ENCODE measurements at regions not wholly inside any gene's neighbourhood (a gene's known extent, or its start where the extent isn't known, plus 50 kb on each side); places are given as distances from the start of the nearest gene placed in this dataset.

DNA sequence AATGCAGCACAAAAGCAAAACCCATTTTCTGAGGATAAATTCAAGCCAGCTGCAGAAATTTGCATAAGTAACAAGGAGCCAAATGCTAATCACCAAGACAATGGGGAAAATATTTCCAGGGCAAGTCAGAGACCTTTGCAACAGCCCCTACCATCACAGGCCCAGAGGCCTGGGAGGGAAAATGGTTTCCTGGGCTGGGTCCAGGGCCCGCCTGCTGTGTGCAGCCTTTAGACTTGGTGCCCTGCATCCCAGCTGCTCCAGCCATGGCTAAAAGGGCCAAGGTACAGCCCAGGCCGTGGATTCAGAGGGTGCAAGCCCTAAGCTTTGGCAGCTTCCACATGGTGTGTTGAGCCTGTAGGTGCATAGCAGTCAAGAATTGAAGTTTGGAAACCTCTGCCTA, 309.5 kb upstream of the SGCG start:
- H3K27me3 ChIP-seq (ENCODE audit: low read length): no peaks in the 10 kb centered on the region
- no TSS peak for BruUV-seq (replicated peaks)

GRCh38 chr13:22874839-22875238, 305.9 kb upstream of the SGCG start:
- Histone ChIP-seq H3K9ac (ENCODE audit: low read length) (no peak overlapping the region), H3K4me3 (ENCODE audit: low read length) (no peak overlapping the region), H3K27ac (ENCODE audit: low read length) (no peak overlapping the region), H2AFZ (ENCODE audit: low read length) (no peak overlapping the region), H3K27me3 (ENCODE audit: low read length) (no peaks in the 10 kb centered on the region), H4K20me1 (ENCODE audit: low read length) (no peaks in the 10 kb centered on the region), H3K4me1 (ENCODE audit: insufficient read depth, low read length) (no peaks in the 10 kb centered on the region), H3K9me3 (ENCODE audit: low read length) (no peaks in the 10 kb centered on the region), H3K79me2 (ENCODE audit: low read length) (no peaks in the 10 kb centered on the region), H3K4me2 (ENCODE audit: low read length) (no peak overlapping the region), H3K9me2 (replicated peaks; ENCODE audit: low read length) (no peaks in the 10 kb centered on the region), H3K36me3 (ENCODE audit: low read depth, low read length) (no peaks in the 10 kb centered on the region), H3F3A (ENCODE audit: low read length, unreplicated experiment) (no peaks in the 10 kb centered on the region)
- no peak for DNase-seq
- CTCF ChIA-PET: no interaction called here
- no TSS peak for BruUV-seq (replicated peaks)
- intact Hi-C loops (cut with micrococcal nuclease): no loop called here
- POLR2A ChIA-PET (ENCODE audit: unreplicated experiment): no interaction called here
- no peak for ATAC-seq
- TF ChIP-seq EZH2 (IDR thresholded peaks at IDR 0.05; ENCODE audit: low read length, unreplicated experiment) (no peak), EZH2phosphoT487 (IDR thresholded peaks at IDR 0.05; ENCODE audit: borderline replicate concordance, low read length) (no peak), CTCF (conservative IDR thresholded peaks at IDR 0.05; ENCODE audit: low read depth, low read length) (no peak)

More for the DNA sequence above, 309.5 kb upstream of the SGCG start:
- no peak for DNase-seq
- Histone ChIP-seq H3K79me2 (ENCODE audit: low read length) (no peaks in the 10 kb centered on the region), H3K4me3 (ENCODE audit: low read length) (no peak overlapping the region), H3F3A (ENCODE audit: low read length, unreplicated experiment) (no peaks in the 10 kb centered on the region), H3K27ac (ENCODE audit: low read length) (no peak overlapping the region), H3K9ac (ENCODE audit: low read length) (no peak overlapping the region), H3K9me3 (ENCODE audit: low read length) (no peaks in the 10 kb centered on the region), H3K4me1 (ENCODE audit: insufficient read depth, low read length) (no peaks in the 10 kb centered on the region), H3K36me3 (ENCODE audit: low read depth, low read length) (no peaks in the 10 kb centered on the region), H3K4me2 (ENCODE audit: low read length) (no peak overlapping the region), H4K20me1 (ENCODE audit: low read length) (no peaks in the 10 kb centered on the region), H3K9me2 (replicated peaks; ENCODE audit: low read length) (no peaks in the 10 kb centered on the region), H2AFZ (ENCODE audit: low read length) (no peak overlapping the region)
- ChIA-PET POLR2A (ENCODE audit: unreplicated experiment) (no interaction called here), CTCF (no interaction called here)
- TF ChIP-seq CTCF (conservative IDR thresholded peaks at IDR 0.05; ENCODE audit: low read depth, low read length) (no peak), EZH2 (IDR thresholded peaks at IDR 0.05; ENCODE audit: low read length, unreplicated experiment) (no peak), EZH2phosphoT487 (IDR thresholded peaks at IDR 0.05; ENCODE audit: borderline replicate concordance, low read length) (no peak)
- intact Hi-C loops (cut with micrococcal nuclease): no loop called here
- no peak for ATAC-seq

DNA sequence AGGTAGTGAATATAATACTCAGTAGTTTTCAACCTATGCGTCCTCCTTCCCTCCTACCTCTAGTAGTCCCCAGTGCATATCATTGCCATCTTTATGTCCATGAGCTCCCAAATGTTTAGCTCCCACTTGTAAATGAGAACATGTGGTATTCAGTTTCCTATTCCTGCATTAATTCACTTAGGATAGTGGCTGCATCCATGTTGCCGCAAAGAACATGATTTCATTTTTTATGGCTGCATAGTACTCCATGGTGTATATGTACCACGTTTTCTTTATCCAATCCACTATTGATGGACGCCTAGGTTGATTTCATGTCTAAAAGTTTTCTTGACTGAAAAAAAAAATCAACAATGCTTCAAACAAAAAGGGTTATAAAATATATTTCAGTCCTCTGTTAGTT, 303.4 kb upstream of the SGCG start:
- Histone ChIP-seq H3K27ac (ENCODE audit: low read length) (no peak overlapping the region), H2AFZ (ENCODE audit: low read length) (no peak overlapping the region), H3K27me3 (ENCODE audit: low read length) (no peaks in the 10 kb centered on the region), H3K9me3 (ENCODE audit: low read length) (no peaks in the 10 kb centered on the region), H3F3A (ENCODE audit: low read length, unreplicated experiment) (no peaks in the 10 kb centered on the region), H3K4me1 (ENCODE audit: insufficient read depth, low read length) (no peaks in the 10 kb centered on the region), H3K9ac (ENCODE audit: low read length) (no peak overlapping the region), H3K9me2 (replicated peaks; ENCODE audit: low read length) (no peaks in the 10 kb centered on the region), H4K20me1 (ENCODE audit: low read length) (no peaks in the 10 kb centered on the region), H3K79me2 (ENCODE audit: low read length) (no peaks in the 10 kb centered on the region), H3K36me3 (ENCODE audit: low read depth, low read length) (no peaks in the 10 kb centered on the region), H3K4me3 (ENCODE audit: low read length) (no peak overlapping the region), H3K4me2 (ENCODE audit: low read length) (no peak overlapping the region)
- ChIA-PET POLR2A (ENCODE audit: unreplicated experiment) (no interaction called here), CTCF (no interaction called here)
- DNase-seq: no peak
- no TSS peak for BruUV-seq (replicated peaks)
- intact Hi-C loops (cut with micrococcal nuclease): no loop called here
- TF ChIP-seq CTCF (conservative IDR thresholded peaks at IDR 0.05; ENCODE audit: low read depth, low read length) (no peak), EZH2phosphoT487 (IDR thresholded peaks at IDR 0.05; ENCODE audit: borderline replicate concordance, low read length) (no peak), EZH2 (IDR thresholded peaks at IDR 0.05; ENCODE audit: low read length, unreplicated experiment) (no peak)
- no peak for ATAC-seq
